Chondrocyte (in vitro differentiated cells): ENCODE measurements at regions not wholly inside any gene's neighbourhood (a gene's known extent, or its start where the extent isn't known, plus 50 kb on each side); places are given as distances from the start of the nearest gene placed in this dataset.

Experiments
- DNase-seq: peaks from one replicate; pipeline ENCODE4 v3.0.0; 2021; ENCODE audit warnings: mixed read lengths, low spot score
- H3K27ac Mint-ChIP-seq: one replicate; pipeline ENCODE4 v1.8.0; 2021; ENCODE audit warnings: mild to moderate bottlenecking, moderate library complexity, mixed read lengths; ENCODE audit not compliant: unreplicated experiment
- H3K27me3 Mint-ChIP-seq: 2 replicates; pipeline ENCODE4 v1.8.0; 2021; ENCODE audit warnings: low read depth, mixed read lengths
- H3K36me3 Mint-ChIP-seq: 2 replicates; pipeline ENCODE4 v1.8.0; 2021; ENCODE audit warnings: low read depth, mixed read lengths
- H3K4me1 Mint-ChIP-seq: 2 replicates; pipeline ENCODE4 v1.8.0; 2021; ENCODE audit warnings: low read depth, mild to moderate bottlenecking, mixed read lengths
- H3K4me3 Mint-ChIP-seq: one replicate; pipeline ENCODE4 v1.8.0; 2021; ENCODE audit warnings: mild to moderate bottlenecking, moderate library complexity, mixed read lengths; ENCODE audit not compliant: unreplicated experiment
- H3K9me3 Mint-ChIP-seq: 2 replicates; pipeline ENCODE4 v1.8.0; 2021; ENCODE audit warnings: low read depth, mixed read lengths
- TF ChIP-seq, protein P1 (sequence below): fragments of 200-600 bp; sonication (generic); IDR thresholded peaks from 2 replicates; pipeline ENCODE4 v1.5.0; 2021; ENCODE audit warnings: antibody characterized with exemption, mild to moderate bottlenecking, moderate library complexity

DNA sequence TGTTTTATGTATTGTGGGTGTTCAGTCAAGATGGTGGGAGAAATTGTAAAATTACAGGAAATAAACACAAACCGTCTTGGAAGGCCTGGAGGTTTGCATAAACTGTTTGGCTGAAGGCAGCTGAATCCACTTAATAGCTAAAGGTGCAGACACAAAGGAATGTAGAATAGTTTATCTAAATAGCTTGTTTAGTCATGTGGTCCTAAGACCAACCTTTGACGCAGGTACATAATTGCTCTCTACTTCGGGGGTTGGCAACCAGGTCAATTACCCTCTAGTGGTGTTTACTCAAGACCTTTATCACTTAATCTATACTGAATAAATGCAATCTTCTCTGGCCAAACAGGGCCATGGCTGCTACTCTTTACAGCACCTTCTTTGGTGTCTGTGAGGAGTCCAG, 502.8 kb downstream of the IGSF11 start:
- no peaks in the 10 kb centered on the region for H3K9me3 Mint-ChIP-seq
- no peaks in the 10 kb centered on the region for H3K36me3 Mint-ChIP-seq
- TF ChIP-seq, protein P1, sequence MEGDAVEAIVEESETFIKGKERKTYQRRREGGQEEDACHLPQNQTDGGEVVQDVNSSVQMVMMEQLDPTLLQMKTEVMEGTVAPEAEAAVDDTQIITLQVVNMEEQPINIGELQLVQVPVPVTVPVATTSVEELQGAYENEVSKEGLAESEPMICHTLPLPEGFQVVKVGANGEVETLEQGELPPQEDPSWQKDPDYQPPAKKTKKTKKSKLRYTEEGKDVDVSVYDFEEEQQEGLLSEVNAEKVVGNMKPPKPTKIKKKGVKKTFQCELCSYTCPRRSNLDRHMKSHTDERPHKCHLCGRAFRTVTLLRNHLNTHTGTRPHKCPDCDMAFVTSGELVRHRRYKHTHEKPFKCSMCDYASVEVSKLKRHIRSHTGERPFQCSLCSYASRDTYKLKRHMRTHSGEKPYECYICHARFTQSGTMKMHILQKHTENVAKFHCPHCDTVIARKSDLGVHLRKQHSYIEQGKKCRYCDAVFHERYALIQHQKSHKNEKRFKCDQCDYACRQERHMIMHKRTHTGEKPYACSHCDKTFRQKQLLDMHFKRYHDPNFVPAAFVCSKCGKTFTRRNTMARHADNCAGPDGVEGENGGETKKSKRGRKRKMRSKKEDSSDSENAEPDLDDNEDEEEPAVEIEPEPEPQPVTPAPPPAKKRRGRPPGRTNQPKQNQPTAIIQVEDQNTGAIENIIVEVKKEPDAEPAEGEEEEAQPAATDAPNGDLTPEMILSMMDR = no peak

DNA sequence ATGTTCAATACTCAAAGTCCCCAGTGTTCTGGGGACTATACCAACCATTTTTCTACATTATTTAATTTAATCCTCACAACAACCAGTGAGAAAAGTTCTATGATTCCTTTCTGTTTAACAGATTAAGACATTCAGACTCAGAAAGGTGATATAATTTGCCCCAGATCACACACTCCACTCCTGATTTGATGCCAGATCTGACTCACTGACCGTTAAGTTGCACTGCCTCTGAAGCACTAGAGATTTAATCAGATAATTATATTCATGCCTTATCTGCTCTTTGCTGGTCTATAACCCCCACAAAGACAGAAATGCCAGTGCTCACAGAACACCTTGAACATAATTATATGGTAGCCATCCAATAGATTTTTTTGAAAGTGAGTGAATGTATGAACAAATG, 501.0 kb downstream of the IGSF11 start:
- H3K4me3 Mint-ChIP-seq = no peak overlapping the region
- no peaks in the 10 kb centered on the region for H3K36me3 Mint-ChIP-seq
- TF ChIP-seq, protein P1 = no peak
- no peak for DNase-seq
- no peaks in the 10 kb centered on the region for H3K9me3 Mint-ChIP-seq
- no peaks in the 10 kb centered on the region for H3K4me1 Mint-ChIP-seq
- no peak overlapping the region for H3K27ac Mint-ChIP-seq
- no peaks in the 10 kb centered on the region for H3K27me3 Mint-ChIP-seq

More for the DNA sequence above, 502.8 kb downstream of the IGSF11 start:
- Mint-ChIP-seq H3K4me1 (peaks cover 5% of the 10 kb centered on the region), H3K27me3 (no peaks in the 10 kb centered on the region), H3K27ac (no peak overlapping the region), H3K4me3 (no peak overlapping the region)
- no peak for DNase-seq

DNA sequence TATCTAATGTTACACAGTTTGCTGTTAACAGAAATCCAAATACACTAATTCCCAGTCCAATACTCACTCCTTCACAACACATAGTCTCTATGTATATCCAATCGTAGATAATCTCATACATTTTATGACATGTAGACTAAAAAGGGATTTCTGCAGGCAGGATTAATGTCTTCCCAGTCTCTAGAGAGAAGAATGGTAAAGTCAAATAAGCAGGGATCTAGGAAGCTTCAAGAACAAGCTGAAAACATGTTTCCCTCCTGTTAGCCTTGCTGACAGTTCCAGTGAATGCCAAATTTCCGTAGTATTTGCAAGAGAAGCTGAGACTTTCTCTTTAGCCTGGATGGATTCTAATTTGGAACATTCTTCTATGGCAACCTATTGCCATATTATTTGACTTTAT, 500.1 kb downstream of the IGSF11 start:
- Mint-ChIP-seq H3K27ac (no peak overlapping the region), H3K4me1 (no peaks in the 10 kb centered on the region), H3K36me3 (no peaks in the 10 kb centered on the region), H3K9me3 (no peaks in the 10 kb centered on the region), H3K4me3 (no peak overlapping the region), H3K27me3 (no peaks in the 10 kb centered on the region)
- TF ChIP-seq, protein P1 = no peak
- no peak for DNase-seq

DNA sequence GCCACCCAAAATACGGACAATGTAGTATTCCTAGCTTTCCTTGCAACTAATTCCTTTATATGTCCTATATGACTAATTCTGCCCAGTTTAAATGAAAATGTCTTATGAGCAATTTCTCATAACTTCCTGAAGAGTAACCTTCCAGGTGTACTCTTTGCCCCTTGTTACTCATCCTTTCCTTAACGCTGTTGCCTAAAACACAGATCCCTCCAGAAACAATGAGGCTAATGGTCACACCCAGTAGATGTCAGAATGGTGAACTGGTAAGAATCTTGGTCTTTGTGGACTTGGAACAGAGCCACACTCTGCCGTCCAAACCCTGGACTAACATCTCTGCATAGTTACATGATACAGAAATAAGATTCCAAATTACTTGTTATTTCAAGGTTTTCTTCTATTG, 497.9 kb downstream of the IGSF11 start:
- no peaks in the 10 kb centered on the region for H3K27me3 Mint-ChIP-seq
- no peak overlapping the region for H3K27ac Mint-ChIP-seq
- TF ChIP-seq, protein P1 = no peak
- no peaks in the 10 kb centered on the region for H3K9me3 Mint-ChIP-seq
- no peak for DNase-seq
- H3K36me3 Mint-ChIP-seq = no peaks in the 10 kb centered on the region
- no peak overlapping the region for H3K4me3 Mint-ChIP-seq
- H3K4me1 Mint-ChIP-seq = no peaks in the 10 kb centered on the region

DNA sequence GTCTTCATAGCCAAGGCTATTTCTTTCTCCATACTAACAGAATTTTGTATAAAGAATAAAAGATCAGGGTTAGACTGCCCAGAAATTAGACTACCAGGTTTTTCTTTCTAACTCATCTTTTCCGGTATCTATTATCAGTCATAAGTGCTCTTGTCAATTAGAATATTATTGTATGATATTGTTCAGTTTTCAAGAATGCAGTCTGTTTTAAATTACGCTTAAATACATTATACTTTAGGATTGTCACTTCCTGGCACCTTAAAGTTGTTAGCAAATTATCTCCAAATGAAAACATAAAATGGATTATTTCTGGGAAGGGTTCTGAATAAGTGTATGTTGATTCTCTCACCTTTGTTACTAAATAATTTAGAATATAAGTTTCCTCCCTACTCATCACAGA, 497.2 kb downstream of the IGSF11 start:
- Mint-ChIP-seq H3K27me3 (no peaks in the 10 kb centered on the region), H3K36me3 (no peaks in the 10 kb centered on the region), H3K4me3 (no peak overlapping the region), H3K9me3 (no peaks in the 10 kb centered on the region), H3K4me1 (no peaks in the 10 kb centered on the region), H3K27ac (no peak overlapping the region)
- DNase-seq = no peak
- TF ChIP-seq, protein P1 = no peak
